ENCODE measurements at regions not wholly inside any gene's neighbourhood (a gene's known extent, or its start where the extent isn't known, plus 50 kb on each side); places are given as distances from the start of the nearest gene placed in this dataset.

- Mint-ChIP-seq H3K27ac (no peak overlapping the region), H3K9me3 (no peaks in the 10 kb centered on the region), H3K4me1 (no peaks in the 10 kb centered on the region), H3K36me3 (ENCODE audit: low read depth) (no peaks in the 10 kb centered on the region), H3K27me3 (no peaks in the 10 kb centered on the region), H3K4me3 (no peak overlapping the region)
- intact Hi-C loops (cut with micrococcal nuclease), result no loop called here
- DNase-seq, result no peak
Observed at GRCh38 chr4:126583509-126583908, 1049.2 kb upstream of the INTU start.

- H3K36me3 Mint-ChIP-seq (ENCODE audit: low read depth), result no peaks in the 10 kb centered on the region
- intact Hi-C loops (cut with micrococcal nuclease), result no loop called here
- H3K27me3 Mint-ChIP-seq, result no peaks in the 10 kb centered on the region
- H3K27ac Mint-ChIP-seq, result no peak overlapping the region
- no peak for DNase-seq
- no peaks in the 10 kb centered on the region for H3K4me1 Mint-ChIP-seq
- no peak overlapping the region for H3K4me3 Mint-ChIP-seq
- no peaks in the 10 kb centered on the region for H3K9me3 Mint-ChIP-seq
Observed at GRCh38 chr4:126591583-126591982, 1041.2 kb upstream of the INTU start.

- no peaks in the 10 kb centered on the region for H3K9me3 Mint-ChIP-seq
- H3K27me3 Mint-ChIP-seq, result no peaks in the 10 kb centered on the region
- intact Hi-C loops (cut with micrococcal nuclease), result no loop called here
- no peaks in the 10 kb centered on the region for H3K36me3 Mint-ChIP-seq (ENCODE audit: low read depth)
- no peak for DNase-seq
- no peaks in the 10 kb centered on the region for H3K4me1 Mint-ChIP-seq
- no peak overlapping the region for H3K27ac Mint-ChIP-seq
- H3K4me3 Mint-ChIP-seq, result no peak overlapping the region
Observed at GRCh38 chr4:126592088-126592487, 1040.7 kb upstream of the INTU start.

- no peaks in the 10 kb centered on the region for H3K4me1 Mint-ChIP-seq
Observed at GRCh38 chr4:126593626-126594025, 1039.1 kb upstream of the INTU start.

GRCh38 chr4:126595643-126596042 lies 1037.1 kb upstream of the INTU start:
- no peak for DNase-seq
- no peaks in the 10 kb centered on the region for H3K27me3 Mint-ChIP-seq
- no peak overlapping the region for H3K27ac Mint-ChIP-seq
- no peaks in the 10 kb centered on the region for H3K9me3 Mint-ChIP-seq
- intact Hi-C loops (cut with micrococcal nuclease), result no loop called here
- H3K4me3 Mint-ChIP-seq, result no peak overlapping the region
- no peaks in the 10 kb centered on the region for H3K36me3 Mint-ChIP-seq (ENCODE audit: low read depth)
- no peaks in the 10 kb centered on the region for H3K4me1 Mint-ChIP-seq

More at GRCh38 chr4:126593626-126594025, 1039.1 kb upstream of the INTU start:
- Mint-ChIP-seq H3K27ac (no peak overlapping the region), H3K36me3 (ENCODE audit: low read depth) (no peaks in the 10 kb centered on the region), H3K27me3 (no peaks in the 10 kb centered on the region), H3K4me3 (no peak overlapping the region), H3K9me3 (no peaks in the 10 kb centered on the region)
- DNase-seq, result no peak
- intact Hi-C loops (cut with micrococcal nuclease), result no loop called here

GRCh38 chr4:126599746-126600145 lies 1033.0 kb upstream of the INTU start:
- no peaks in the 10 kb centered on the region for H3K4me1 Mint-ChIP-seq
- no peak for DNase-seq
- H3K27me3 Mint-ChIP-seq, result no peaks in the 10 kb centered on the region
- H3K9me3 Mint-ChIP-seq, result no peaks in the 10 kb centered on the region
- no peak overlapping the region for H3K4me3 Mint-ChIP-seq
- intact Hi-C loops (cut with micrococcal nuclease), result loop anchor here (5.0 kb wide), 1 partner anchor 1287 kb away; the partner anchor contains the start of gene FAT4
- no peaks in the 10 kb centered on the region for H3K36me3 Mint-ChIP-seq (ENCODE audit: low read depth)
- no peak overlapping the region for H3K27ac Mint-ChIP-seq

GRCh38 chr4:126603210-126603609 lies 1029.5 kb upstream of the INTU start:
- H3K4me1 Mint-ChIP-seq, result no peaks in the 10 kb centered on the region
- DNase-seq, result no peak
- no peaks in the 10 kb centered on the region for H3K9me3 Mint-ChIP-seq
- H3K36me3 Mint-ChIP-seq (ENCODE audit: low read depth), result no peaks in the 10 kb centered on the region
- H3K4me3 Mint-ChIP-seq, result no peak overlapping the region
- no peaks in the 10 kb centered on the region for H3K27me3 Mint-ChIP-seq
- H3K27ac Mint-ChIP-seq, result no peak overlapping the region
- intact Hi-C loops (cut with micrococcal nuclease), result loop anchor here (5.0 kb wide), 1 partner anchor 1291 kb away; the partner anchor contains the start of gene FAT4

- no peaks in the 10 kb centered on the region for H3K4me1 Mint-ChIP-seq
- DNase-seq, result no peak
- no peak overlapping the region for H3K27ac Mint-ChIP-seq
- no peaks in the 10 kb centered on the region for H3K36me3 Mint-ChIP-seq (ENCODE audit: low read depth)
- no peaks in the 10 kb centered on the region for H3K27me3 Mint-ChIP-seq
- no peak overlapping the region for H3K4me3 Mint-ChIP-seq
- intact Hi-C loops (cut with micrococcal nuclease), result loop anchor here (5.0 kb wide), 1 partner anchor 1292 kb away; the partner anchor contains the start of gene FAT4
- H3K9me3 Mint-ChIP-seq, result no peaks in the 10 kb centered on the region
Observed at GRCh38 chr4:126603825-126604224, 1028.9 kb upstream of the INTU start.

- H3K36me3 Mint-ChIP-seq (ENCODE audit: low read depth), result no peaks in the 10 kb centered on the region
- no peak overlapping the region for H3K4me3 Mint-ChIP-seq
- no peak overlapping the region for H3K27ac Mint-ChIP-seq
- DNase-seq, result no peak
- H3K27me3 Mint-ChIP-seq, result no peaks in the 10 kb centered on the region
- intact Hi-C loops (cut with micrococcal nuclease), result loop anchor here (5.0 kb wide), 1 partner anchor 1292 kb away; the partner anchor contains the start of gene FAT4
- no peaks in the 10 kb centered on the region for H3K4me1 Mint-ChIP-seq
- H3K9me3 Mint-ChIP-seq, result no peaks in the 10 kb centered on the region
Observed at GRCh38 chr4:126604268-126604867, 1028.4 kb upstream of the INTU start.

GRCh38 chr4:126610933-126611332 lies 1021.8 kb upstream of the INTU start:
- intact Hi-C loops (cut with micrococcal nuclease), result no loop called here
- H3K4me3 Mint-ChIP-seq, result no peak overlapping the region
- peaks cover under 1% of the 10 kb centered on the region for H3K9me3 Mint-ChIP-seq
- DNase-seq, result no peak
- no peaks in the 10 kb centered on the region for H3K36me3 Mint-ChIP-seq (ENCODE audit: low read depth)
- H3K27ac Mint-ChIP-seq, result no peak overlapping the region
- no peaks in the 10 kb centered on the region for H3K27me3 Mint-ChIP-seq
- H3K4me1 Mint-ChIP-seq, result no peaks in the 10 kb centered on the region

GRCh38 chr4:126611900-126612299 lies 1020.9 kb upstream of the INTU start:
- no peak overlapping the region for H3K27ac Mint-ChIP-seq
- no peaks in the 10 kb centered on the region for H3K4me1 Mint-ChIP-seq
- no peak overlapping the region for H3K4me3 Mint-ChIP-seq
- H3K9me3 Mint-ChIP-seq, result peaks cover 3% of the 10 kb centered on the region
- no peaks in the 10 kb centered on the region for H3K27me3 Mint-ChIP-seq
- no peak for DNase-seq
- intact Hi-C loops (cut with micrococcal nuclease), result no loop called here
- H3K36me3 Mint-ChIP-seq (ENCODE audit: low read depth), result no peaks in the 10 kb centered on the region

- H3K9me3 Mint-ChIP-seq, result peaks cover 3% of the 10 kb centered on the region
- DNase-seq, result no peak
- no peaks in the 10 kb centered on the region for H3K4me1 Mint-ChIP-seq
- H3K4me3 Mint-ChIP-seq, result no peak overlapping the region
- H3K27ac Mint-ChIP-seq, result no peak overlapping the region
- no peaks in the 10 kb centered on the region for H3K27me3 Mint-ChIP-seq
- no peaks in the 10 kb centered on the region for H3K36me3 Mint-ChIP-seq (ENCODE audit: low read depth)
- intact Hi-C loops (cut with micrococcal nuclease), result no loop called here
Observed at GRCh38 chr4:126614356-126614855, 1018.4 kb upstream of the INTU start.

- intact Hi-C loops (cut with micrococcal nuclease), result no loop called here
- Mint-ChIP-seq H3K27ac (no peak overlapping the region), H3K4me1 (no peaks in the 10 kb centered on the region), H3K9me3 (peaks cover 3% of the 10 kb centered on the region), H3K36me3 (ENCODE audit: low read depth) (no peaks in the 10 kb centered on the region), H3K27me3 (no peaks in the 10 kb centered on the region), H3K4me3 (no peak overlapping the region)
- no peak for DNase-seq
Observed at GRCh38 chr4:126616795-126617194, 1016.0 kb upstream of the INTU start.

GRCh38 chr4:126627255-126627654 lies 1005.5 kb upstream of the INTU start:
- no peak for DNase-seq
- intact Hi-C loops (cut with micrococcal nuclease), result no loop called here
- H3K27ac Mint-ChIP-seq, result no peak overlapping the region
- H3K36me3 Mint-ChIP-seq (ENCODE audit: low read depth), result no peaks in the 10 kb centered on the region
- H3K9me3 Mint-ChIP-seq, result no peaks in the 10 kb centered on the region
- no peaks in the 10 kb centered on the region for H3K4me1 Mint-ChIP-seq
- H3K27me3 Mint-ChIP-seq, result no peaks in the 10 kb centered on the region
- H3K4me3 Mint-ChIP-seq, result no peak overlapping the region

- Mint-ChIP-seq H3K9me3 (no peaks in the 10 kb centered on the region), H3K36me3 (ENCODE audit: low read depth) (no peaks in the 10 kb centered on the region), H3K27me3 (no peaks in the 10 kb centered on the region), H3K27ac (no peak overlapping the region), H3K4me3 (no peak overlapping the region), H3K4me1 (no peaks in the 10 kb centered on the region)
- no peak for DNase-seq
- intact Hi-C loops (cut with micrococcal nuclease), result no loop called here
Observed at GRCh38 chr4:126628933-126629332, 1003.8 kb upstream of the INTU start.
